ENCODE measurements at regions not wholly inside any gene's neighbourhood (a gene's known extent, or its start where the extent isn't known, plus 50 kb on each side); places are given as distances from the start of the nearest gene placed in this dataset.

GRCh38 chr2:221120643-221121042 is 451.5 kb downstream of the EPHA4 start:
- Histone ChIP-seq H3K4me3 (ENCODE audit: low read depth, low read length) (no peak overlapping the region), H3K36me3 (ENCODE audit: control insufficient read depth, insufficient read depth, low read length) (no peaks in the 10 kb centered on the region), H3K27me3 (ENCODE audit: control insufficient read depth, insufficient read depth, low read length) (no peaks in the 10 kb centered on the region)
- ChIA-PET POLR2A (no interaction called here), CTCF (interaction anchor here (0.9 kb wide), 1 partner anchor 16 kb away, joined by 3 read pairs; no protein-coding TSS in a partner anchor)
- no peak for DNase-seq (ENCODE audit: low read depth)
- TF ChIP-seq CTCF (IDR thresholded peaks at IDR 0.05; ENCODE audit: insufficient read depth, low read depth, low read length): no peak

DNA sequence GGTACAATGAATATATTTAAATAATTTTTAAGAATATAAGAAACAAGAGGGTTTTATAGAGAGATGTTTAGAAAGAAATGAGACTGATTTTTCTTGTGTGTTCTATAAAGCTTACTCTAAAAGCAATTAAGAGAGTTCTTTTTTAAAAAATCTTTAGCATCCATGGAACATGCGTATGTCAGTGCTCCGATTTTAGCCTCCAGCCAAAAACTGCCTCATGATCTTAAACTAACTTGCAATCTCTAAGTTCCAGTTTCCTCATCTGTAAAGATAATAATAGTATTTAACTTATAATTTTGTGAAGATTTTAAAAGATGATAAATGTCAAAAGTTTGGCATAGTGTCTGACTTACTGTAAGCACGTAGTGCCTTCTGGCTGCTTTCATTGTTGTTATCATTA is 448.7 kb downstream of the EPHA4 start:
- Histone ChIP-seq H3K4me3 (ENCODE audit: low read depth, low read length) (no peak overlapping the region), H3K36me3 (ENCODE audit: control insufficient read depth, insufficient read depth, low read length) (no peaks in the 10 kb centered on the region), H3K27me3 (ENCODE audit: control insufficient read depth, insufficient read depth, low read length) (no peaks in the 10 kb centered on the region)
- no peak for DNase-seq (ENCODE audit: low read depth)
- POLR2A ChIA-PET: no interaction called here
- no peak for TF ChIP-seq CTCF (IDR thresholded peaks at IDR 0.05; ENCODE audit: insufficient read depth, low read depth, low read length)
- CTCF ChIA-PET: interaction anchor here (0.7 to 1.5 kb wide), 3 partner anchors 10 to 23 kb away, joined by 3 read pairs; no protein-coding TSS in a partner anchor

DNA sequence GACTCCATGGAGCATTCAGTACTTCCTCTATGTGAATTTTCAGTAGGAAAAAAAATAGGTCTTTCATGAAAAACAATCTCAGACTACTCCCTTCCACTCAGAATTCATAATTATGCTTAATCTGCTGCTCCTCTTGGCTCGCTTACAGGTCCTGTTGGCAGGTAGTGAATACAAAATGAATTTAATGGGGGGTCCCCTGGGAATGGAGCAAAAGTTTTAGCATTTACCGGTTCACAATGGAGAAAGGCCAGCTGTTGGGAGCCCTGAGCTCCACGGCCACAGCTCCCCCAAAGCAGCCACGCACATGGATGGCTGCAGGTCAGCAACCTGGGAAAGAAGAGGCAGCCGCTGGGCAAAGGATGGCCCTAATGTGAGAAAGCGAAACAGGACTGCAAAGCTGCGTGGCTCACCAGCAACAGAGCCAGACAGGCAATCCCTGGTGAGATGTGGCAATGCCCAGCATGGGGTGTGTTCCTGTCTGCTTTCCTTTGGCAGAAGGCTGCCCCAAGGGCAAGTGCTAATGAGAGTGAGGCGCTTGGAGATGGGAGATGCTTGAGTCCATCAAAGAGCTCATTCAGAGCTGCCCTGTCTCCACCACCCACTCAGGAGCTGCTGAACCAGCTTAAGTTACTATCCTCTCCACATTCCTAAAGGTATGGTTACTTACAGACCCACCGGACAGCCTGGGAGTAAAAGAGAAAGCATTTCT is 447.4 kb downstream of the EPHA4 start:
- no peaks in the 10 kb centered on the region for H3K36me3 ChIP-seq (ENCODE audit: control insufficient read depth, insufficient read depth, low read length)
- no peak for DNase-seq (ENCODE audit: low read depth)
- H3K27me3 ChIP-seq (ENCODE audit: control insufficient read depth, insufficient read depth, low read length): no peaks in the 10 kb centered on the region
- ChIA-PET CTCF (no interaction called here), POLR2A (no interaction called here)
- no peak for TF ChIP-seq CTCF (IDR thresholded peaks at IDR 0.05; ENCODE audit: insufficient read depth, low read depth, low read length)
- no peak overlapping the region for H3K4me3 ChIP-seq (ENCODE audit: low read depth, low read length)

DNA sequence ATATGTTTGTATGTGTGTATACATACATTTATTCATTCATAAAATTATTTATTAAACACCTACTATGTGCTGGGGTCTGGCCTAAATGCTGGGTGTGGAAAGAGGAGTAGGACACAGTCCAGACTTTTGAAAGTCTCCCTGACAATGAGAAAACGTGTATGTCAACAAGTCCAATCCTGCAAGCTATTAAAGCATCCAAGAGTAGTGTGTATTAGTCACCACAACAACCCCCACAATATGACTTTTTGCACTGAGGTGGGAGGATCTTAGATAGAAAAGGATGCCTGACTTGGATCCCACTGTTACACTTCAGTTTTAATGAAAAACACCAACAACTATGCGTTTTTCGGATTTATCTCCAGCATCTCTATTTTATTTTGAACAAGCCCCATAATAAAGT is 446.4 kb downstream of the EPHA4 start:
- ChIA-PET CTCF (no interaction called here), POLR2A (no interaction called here)
- Histone ChIP-seq H3K36me3 (ENCODE audit: control insufficient read depth, insufficient read depth, low read length) (no peaks in the 10 kb centered on the region), H3K4me3 (ENCODE audit: low read depth, low read length) (no peak overlapping the region), H3K27me3 (ENCODE audit: control insufficient read depth, insufficient read depth, low read length) (no peaks in the 10 kb centered on the region)
- DNase-seq (ENCODE audit: low read depth): no peak
- no peak for TF ChIP-seq CTCF (IDR thresholded peaks at IDR 0.05; ENCODE audit: insufficient read depth, low read depth, low read length)

DNA sequence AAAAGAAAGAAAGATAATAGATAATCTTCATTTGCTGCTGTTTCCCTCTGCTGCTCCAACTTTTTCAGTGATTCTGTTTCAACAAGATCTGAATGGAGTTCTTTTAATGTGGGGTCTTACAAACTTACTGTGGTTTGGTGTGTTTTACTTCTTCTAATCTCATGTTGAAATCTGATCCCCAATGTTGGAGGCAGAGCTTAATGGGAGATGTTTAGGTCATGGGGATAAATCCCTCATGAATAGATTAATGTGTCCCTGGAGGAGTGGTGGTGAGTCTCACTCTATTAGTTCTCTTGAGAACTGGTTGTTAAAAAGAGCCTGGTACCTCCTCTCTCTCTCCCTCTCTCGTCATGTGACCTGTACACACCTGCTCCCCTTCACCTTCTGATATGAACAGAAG is 442.4 kb downstream of the EPHA4 start:
- Histone ChIP-seq H3K36me3 (ENCODE audit: control insufficient read depth, insufficient read depth, low read length) (no peaks in the 10 kb centered on the region), H3K4me3 (ENCODE audit: low read depth, low read length) (no peak overlapping the region), H3K27me3 (ENCODE audit: control insufficient read depth, insufficient read depth, low read length) (no peaks in the 10 kb centered on the region)
- CTCF ChIA-PET: no interaction called here
- no peak for DNase-seq (ENCODE audit: low read depth)
- no peak for TF ChIP-seq CTCF (IDR thresholded peaks at IDR 0.05; ENCODE audit: insufficient read depth, low read depth, low read length)
- POLR2A ChIA-PET: no interaction called here
